ENCODE measurements at regions not wholly inside any gene's neighbourhood (a gene's known extent, or its start where the extent isn't known, plus 50 kb on each side); places are given as distances from the start of the nearest gene placed in this dataset.

GRCh38 chr4:43244688-43245382, 352.3 kb downstream of the GRXCR1 start:
- no peak for DNase-seq

GRCh38 chr4:43251841-43252240, 359.3 kb downstream of the GRXCR1 start:
- no peak for DNase-seq

DNA sequence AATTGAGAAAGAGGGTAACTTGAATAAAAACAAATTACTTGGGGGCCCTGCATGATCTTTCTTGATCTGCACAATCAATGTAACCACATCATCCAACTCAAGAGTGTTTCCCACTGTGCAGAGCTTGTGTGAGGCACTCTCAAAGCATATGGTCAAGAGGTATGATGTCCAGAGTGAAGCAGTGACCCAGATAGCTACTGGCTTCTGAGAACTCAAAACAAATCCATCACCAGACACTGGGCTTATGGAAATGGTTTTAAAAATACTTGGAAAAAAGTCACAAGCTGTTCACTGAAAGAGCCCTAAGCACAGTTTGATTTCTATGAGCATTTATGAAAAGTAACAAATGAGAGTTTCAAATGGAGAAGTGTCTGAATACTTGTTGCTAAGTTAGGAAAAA, 361.0 kb downstream of the GRXCR1 start:
- DNase-seq: no peak

- no peak for DNase-seq
Observed at GRCh38 chr4:43264730-43265129, 372.2 kb downstream of the GRXCR1 start.

DNA sequence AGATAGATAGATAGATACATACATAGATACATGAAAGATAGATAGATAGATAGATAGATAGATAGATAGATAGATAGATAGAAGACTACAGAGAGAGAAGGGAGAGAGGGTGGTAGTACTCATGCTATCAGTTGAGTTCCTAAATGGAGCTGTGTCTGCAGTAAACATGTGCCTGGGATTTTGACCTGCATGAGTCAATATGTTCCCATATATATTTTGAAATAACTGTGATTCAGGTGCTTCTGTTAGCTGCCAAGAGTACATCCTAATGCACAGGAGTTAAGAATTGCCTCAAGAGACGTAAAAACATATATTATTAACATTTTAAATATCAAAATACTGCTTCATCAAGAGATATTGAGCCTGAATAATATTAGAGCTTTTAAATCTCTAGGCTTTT, 379.4 kb downstream of the GRXCR1 start:
- DNase-seq: no peak

DNA sequence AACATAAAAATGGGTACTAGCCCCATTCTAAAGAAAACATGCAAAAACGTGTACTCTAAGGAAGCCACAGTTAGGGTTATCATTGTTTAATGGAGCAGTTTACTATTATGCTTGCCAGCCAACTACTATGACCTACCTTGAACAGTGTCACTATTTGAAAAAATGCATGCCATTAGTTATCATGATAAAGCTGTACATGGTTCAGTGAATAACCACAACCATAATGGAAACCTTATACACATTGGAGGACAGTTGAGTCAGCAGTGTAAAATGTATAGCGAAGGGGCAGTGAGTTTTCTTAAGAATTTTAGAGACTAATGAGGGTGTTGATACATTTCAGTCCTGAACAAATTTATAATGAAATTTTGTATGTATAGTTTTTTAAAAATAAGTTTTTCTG, 381.9 kb downstream of the GRXCR1 start:
- no peak for DNase-seq

- no peak for DNase-seq
Observed at GRCh38 chr4:43275779-43276178, 383.3 kb downstream of the GRXCR1 start.

- no peak for DNase-seq
Observed at GRCh38 chr4:43276321-43276720, 383.8 kb downstream of the GRXCR1 start.

DNA sequence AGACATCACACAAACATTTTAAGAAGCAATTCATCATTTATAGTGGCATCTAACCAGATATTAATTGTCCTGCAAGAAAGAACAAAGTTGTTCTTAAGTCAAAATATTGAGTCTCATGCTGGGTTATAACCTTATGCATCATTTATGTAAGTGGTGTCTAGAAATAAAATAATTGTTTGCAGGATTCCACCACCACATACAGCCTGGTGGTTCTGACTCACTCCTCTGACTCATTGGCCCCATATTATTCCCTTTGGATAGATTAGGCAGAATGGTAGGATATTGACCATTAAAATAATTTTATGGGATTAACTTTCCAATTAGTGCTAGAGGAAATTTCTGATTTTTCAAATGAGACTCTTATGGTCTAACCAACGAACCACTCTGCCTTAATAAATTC, 384.5 kb downstream of the GRXCR1 start:
- no peak for DNase-seq

DNA sequence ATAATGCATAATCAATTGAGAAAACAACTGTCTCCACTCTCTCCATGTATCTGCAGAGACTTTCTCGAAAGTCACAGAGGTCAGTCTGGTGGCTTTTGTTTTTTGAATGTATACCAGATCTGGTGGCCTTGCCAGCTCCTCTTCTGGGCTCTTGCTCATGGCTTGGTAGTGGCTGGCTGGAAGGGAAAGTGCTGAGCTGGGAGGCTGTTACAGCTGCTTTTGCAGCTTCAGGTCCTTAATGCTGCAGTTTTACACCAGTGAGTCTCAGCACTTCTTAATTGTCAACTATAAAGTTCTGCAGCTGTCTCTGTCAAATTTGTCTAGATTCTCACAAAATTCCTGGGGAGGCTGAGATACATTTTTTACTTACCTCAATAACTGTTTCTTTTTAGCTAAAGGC, 390.0 kb downstream of the GRXCR1 start:
- DNase-seq: no peak

- no peak for DNase-seq
Observed at GRCh38 chr4:43286137-43286536, 393.6 kb downstream of the GRXCR1 start.

DNA sequence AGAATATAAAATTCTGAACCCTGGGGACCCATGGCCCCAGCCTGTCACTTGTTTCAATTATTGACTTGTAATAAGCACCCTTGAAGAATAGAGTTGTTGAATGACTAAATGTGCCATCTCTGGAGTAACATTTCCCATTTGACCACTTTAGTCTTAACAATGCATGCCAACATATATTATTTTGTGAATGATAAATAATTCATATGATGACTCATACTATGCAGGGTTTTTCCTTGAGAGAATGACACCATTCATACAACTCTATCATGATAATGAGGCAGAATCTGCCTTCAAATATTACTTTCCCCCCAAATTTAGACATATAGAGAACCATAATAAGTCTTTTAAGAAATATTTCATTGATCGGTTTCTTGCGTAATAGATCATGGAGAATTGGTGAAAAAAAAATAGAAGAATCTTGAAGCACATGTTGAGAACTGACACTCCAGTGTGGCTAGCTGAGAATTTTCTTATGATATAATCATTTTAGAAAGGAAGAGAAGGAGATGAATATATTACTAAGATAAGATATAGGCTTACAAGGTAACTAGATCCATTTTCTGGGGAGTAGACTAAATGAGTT, 404.5 kb downstream of the GRXCR1 start:
- DNase-seq: no peak

- DNase-seq: no peak
Observed at GRCh38 chr4:43316813-43317212, 424.3 kb downstream of the GRXCR1 start.

- no peak for DNase-seq
Observed at GRCh38 chr4:43325220-43325967, 432.9 kb downstream of the GRXCR1 start.

DNA sequence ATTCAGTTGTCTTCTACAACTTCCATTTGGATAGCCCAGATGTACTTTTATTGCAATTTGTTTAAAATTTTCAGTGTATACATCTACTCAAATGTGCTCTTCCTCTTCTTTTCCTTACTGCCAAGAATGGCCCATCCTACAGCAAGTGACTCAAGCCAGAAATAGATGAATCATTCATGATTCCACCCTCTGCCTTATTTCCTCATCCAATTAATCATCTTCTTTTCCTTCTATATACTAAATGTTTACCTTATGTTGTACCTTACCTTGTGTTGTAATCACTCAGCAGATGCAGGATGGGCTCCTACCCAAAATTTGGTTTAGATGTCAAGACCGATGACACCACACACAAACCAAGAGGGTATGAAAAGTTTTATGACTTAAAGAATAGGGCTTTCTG, 437.8 kb downstream of the GRXCR1 start:
- no peak for DNase-seq

DNA sequence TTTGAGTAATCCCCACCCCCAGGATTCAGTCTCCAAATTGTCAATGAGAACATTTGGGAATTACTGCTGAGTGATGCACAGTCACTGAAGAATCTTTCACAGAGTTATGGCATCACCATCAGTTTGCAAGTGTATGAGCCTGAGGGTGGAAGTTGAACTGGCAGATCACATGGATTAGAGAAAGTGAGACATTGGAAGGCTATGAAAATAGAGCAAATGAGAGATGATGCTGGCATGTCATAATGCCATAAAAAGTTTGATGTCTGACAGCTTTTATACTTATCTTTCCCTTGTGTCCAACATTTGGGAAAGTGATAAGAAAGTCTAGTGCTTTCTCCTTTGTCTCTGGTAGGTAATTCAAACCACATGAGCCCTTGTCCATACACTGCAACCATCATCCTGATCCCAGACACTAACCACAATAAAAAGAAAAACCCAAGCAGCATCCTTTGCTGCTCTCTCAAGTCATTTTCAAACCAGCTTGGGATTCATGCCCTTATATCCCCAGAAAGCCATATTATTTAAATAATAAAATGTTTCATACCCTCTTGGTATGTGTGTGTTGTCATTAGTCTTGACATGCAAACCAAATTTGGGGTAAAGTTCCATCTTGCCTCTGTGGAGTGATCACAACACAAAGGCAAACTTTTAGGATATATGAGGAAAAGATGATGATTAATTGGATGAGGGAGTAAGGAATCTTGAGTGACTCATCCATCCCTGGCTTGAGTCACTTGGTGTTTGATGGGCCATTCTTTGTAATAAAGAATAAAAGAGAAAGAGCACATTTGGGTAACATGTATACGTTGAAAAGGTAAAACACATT, 438.9 kb downstream of the GRXCR1 start:
- no peak for DNase-seq

GRCh38 chr4:43332052-43332425, 439.5 kb downstream of the GRXCR1 start:
- DNase-seq: no peak

DNA sequence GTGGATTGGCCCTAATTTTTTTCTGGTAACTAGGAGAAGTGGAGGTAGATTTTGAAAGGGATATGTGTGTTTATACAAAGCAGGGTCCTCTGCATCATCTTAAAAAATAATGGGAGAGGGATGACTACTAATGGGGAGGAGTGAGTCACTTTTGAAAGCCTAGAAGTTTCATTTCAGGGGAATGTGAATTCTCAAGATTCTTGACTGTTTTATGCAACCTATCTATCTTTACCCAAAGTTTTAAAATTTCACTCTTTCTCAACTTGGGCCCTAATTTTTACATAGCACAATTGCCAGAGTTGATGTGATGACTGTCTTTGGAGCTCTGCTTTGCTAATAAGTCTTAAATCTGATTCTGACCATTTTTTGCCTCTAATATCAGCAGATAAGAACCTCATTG, 445.2 kb downstream of the GRXCR1 start:
- no peak for DNase-seq

DNA sequence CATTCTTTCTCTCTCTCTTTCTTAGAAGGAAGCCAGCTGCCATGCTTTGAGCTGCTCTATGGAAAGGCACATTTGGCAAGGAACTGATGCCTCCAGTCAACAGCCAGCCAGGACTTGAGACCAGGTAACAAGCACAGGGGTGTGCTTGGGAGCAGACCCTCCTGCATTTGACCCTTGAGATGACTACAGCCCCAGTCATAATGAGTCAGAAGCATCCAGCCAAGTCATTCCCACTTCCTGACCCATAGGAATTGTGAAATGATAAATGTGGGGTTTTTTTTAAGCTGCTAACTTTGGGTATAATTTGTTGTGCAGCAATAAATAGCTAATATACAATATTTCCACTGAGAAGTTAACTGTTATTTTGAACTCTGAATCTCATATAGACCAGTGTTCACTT, 446.9 kb downstream of the GRXCR1 start:
- no peak for DNase-seq

GRCh38 chr4:43341741-43342140, 449.2 kb downstream of the GRXCR1 start:
- no peak for DNase-seq

DNA sequence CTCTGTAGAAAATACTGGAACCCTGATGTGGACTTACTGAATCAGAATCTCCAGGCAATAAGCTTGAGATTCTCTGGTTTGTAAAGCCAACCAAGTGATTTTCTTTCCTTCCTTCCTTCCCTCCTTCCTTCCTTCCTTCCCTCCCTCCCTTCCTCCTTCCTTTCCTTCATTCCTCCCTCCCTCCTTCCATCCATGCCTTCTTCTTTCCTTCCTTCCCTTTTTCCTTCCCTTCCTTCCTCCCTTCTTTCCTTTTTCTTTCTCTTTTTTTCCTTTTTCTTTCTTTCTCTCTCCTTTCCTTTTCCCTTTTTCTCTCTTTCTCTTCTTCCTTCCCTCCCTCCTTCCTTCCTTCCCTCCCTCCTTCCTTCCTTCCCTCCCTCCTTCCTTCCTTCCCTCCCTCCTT, 450.8 kb downstream of the GRXCR1 start:
- no peak for DNase-seq

GRCh38 chr4:43345323-43345925, 452.9 kb downstream of the GRXCR1 start:
- no peak for DNase-seq

DNA sequence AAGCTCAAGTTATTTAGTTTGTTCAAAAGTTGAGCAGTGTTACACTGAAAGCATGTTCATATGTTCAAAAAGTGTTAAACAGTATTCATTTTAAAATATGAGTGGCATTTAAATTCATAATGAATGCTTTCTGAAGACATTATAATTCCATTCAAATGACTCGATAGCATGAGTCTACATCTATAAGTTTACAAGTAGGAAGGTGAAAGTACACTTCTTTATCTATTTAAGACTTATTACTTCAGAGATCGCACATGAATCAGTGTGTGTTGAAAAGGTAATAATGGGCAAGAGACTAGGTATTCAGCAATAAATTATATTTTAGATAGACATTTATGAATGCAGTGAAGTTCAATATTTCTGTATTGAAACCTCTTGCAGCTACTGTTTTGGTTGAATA, 456.1 kb downstream of the GRXCR1 start:
- DNase-seq: no peak

Measured in inflammatory macrophage treated with lipopolysaccharide for 4 hours (primary cell).